ENCODE measurements at regions not wholly inside any gene's neighbourhood (a gene's known extent, or its start where the extent isn't known, plus 50 kb on each side); places are given as distances from the start of the nearest gene placed in this dataset.
"Not testable (repeated sequence)": the region's sequence is repeated elsewhere in the genome, so short reads cannot be mapped to it uniquely, and the experiment has no call there.

GRCh38 chr2:123453046-123453700, 571.9 kb upstream of the CNTNAP5 start:
- peak in 1 of 2 donors; percentile 30 for DNase-seq (ENCODE audit: low read depth in 1 of 2, low spot score in 1 of 2)
- Histone ChIP-seq H3K36me3 (no peaks in the 10 kb centered on the region), H3K9me3 (ENCODE audit: low read depth) (no peaks in the 10 kb centered on the region), H3K27me3 (no peaks in the 10 kb centered on the region), H3K27ac (no peak overlapping the region), H3K4me3 (no peak overlapping the region), H3K4me1 (ENCODE audit: low read depth) (no peaks in the 10 kb centered on the region)
- TF ChIP-seq CTCF (IDR thresholded peaks at IDR 0.05; ENCODE audit: low read depth, low read length), result no peak

GRCh38 chr2:123453772-123454171, 571.3 kb upstream of the CNTNAP5 start:
- Histone ChIP-seq H3K36me3 (no peaks in the 10 kb centered on the region), H3K4me3 (no peak overlapping the region), H3K27ac (no peak overlapping the region), H3K4me1 (ENCODE audit: low read depth) (no peaks in the 10 kb centered on the region), H3K27me3 (no peaks in the 10 kb centered on the region), H3K9me3 (ENCODE audit: low read depth) (no peaks in the 10 kb centered on the region)
- no peak for TF ChIP-seq CTCF (IDR thresholded peaks at IDR 0.05; ENCODE audit: low read depth, low read length)
- peak in 1 of 2 donors; percentile 87 for DNase-seq (ENCODE audit: low read depth in 1 of 2, low spot score in 1 of 2)

- not testable (repeated sequence) for H3K4me3 ChIP-seq; H3K4me1 ChIP-seq (ENCODE audit: low read depth); H3K9me3 ChIP-seq (ENCODE audit: low read depth); H3K36me3 ChIP-seq; H3K27ac ChIP-seq; H3K27me3 ChIP-seq
- DNase-seq (ENCODE audit: low read depth in 1 of 2, low spot score in 1 of 2), result peak in 1 of 2 donors; percentile 14
Observed at GRCh38 chr2:123455234-123455633, 569.9 kb upstream of the CNTNAP5 start.

GRCh38 chr2:123456416-123456815, 568.7 kb upstream of the CNTNAP5 start:
- TF ChIP-seq CTCF (IDR thresholded peaks at IDR 0.05; ENCODE audit: low read depth, low read length), result no peak
- Histone ChIP-seq H3K4me3 (no peak overlapping the region), H3K27ac (no peak overlapping the region), H3K9me3 (ENCODE audit: low read depth) (no peaks in the 10 kb centered on the region), H3K36me3 (no peaks in the 10 kb centered on the region), H3K4me1 (ENCODE audit: low read depth) (no peaks in the 10 kb centered on the region), H3K27me3 (no peaks in the 10 kb centered on the region)
- DNase-seq (ENCODE audit: low read depth in 1 of 2, low spot score in 1 of 2), result no peak

GRCh38 chr2:123463886-123464285, 561.2 kb upstream of the CNTNAP5 start:
- H3K9me3 ChIP-seq (ENCODE audit: low read depth), result no peaks in the 10 kb centered on the region
- H3K4me1 ChIP-seq (ENCODE audit: low read depth), result no peaks in the 10 kb centered on the region
- no peak overlapping the region for H3K4me3 ChIP-seq
- H3K27me3 ChIP-seq, result no peaks in the 10 kb centered on the region
- DNase-seq (ENCODE audit: low read depth in 1 of 2, low spot score in 1 of 2), result no peak
- TF ChIP-seq CTCF (IDR thresholded peaks at IDR 0.05; ENCODE audit: low read depth, low read length), result no peak
- no peaks in the 10 kb centered on the region for H3K36me3 ChIP-seq
- H3K27ac ChIP-seq, result no peak overlapping the region

- Histone ChIP-seq H3K9me3 (ENCODE audit: low read depth) (peaks cover 4% of the 10 kb centered on the region), H3K36me3 (no peaks in the 10 kb centered on the region), H3K27ac (no peak overlapping the region), H3K27me3 (no peaks in the 10 kb centered on the region), H3K4me1 (ENCODE audit: low read depth) (no peaks in the 10 kb centered on the region), H3K4me3 (no peak overlapping the region)
- DNase-seq (ENCODE audit: low read depth in 1 of 2, low spot score in 1 of 2), result peak in 1 of 2 donors; percentile 48
- TF ChIP-seq CTCF (IDR thresholded peaks at IDR 0.05; ENCODE audit: low read depth, low read length), result peak; percentile 25
Observed at GRCh38 chr2:123468071-123468470, 557.0 kb upstream of the CNTNAP5 start.
